Fibroblast of lung (primary cell): ENCODE measurements at regions not wholly inside any gene's neighbourhood (a gene's known extent, or its start where the extent isn't known, plus 50 kb on each side); places are given as distances from the start of the nearest gene placed in this dataset.

Experiments used
- DNase-seq, 2 donors: peaks; one replicate each; pipeline versions ENCODE4 v3.0.0 to v3.0.0-alpha.2; 2010; ENCODE audit warnings: low read depth in 2 of 2
- H2AFZ ChIP-seq: 2 replicates; pipeline ENCODE4 v1.5.1; 2012; ENCODE audit warnings: low read length, control low read depth, inconsistent platforms
- H3K27ac ChIP-seq: 2 replicates; pipeline ENCODE4 v1.5.1; 2011; ENCODE audit warnings: low read length, control low read depth; ENCODE audit not compliant: insufficient read depth
- H3K27me3 ChIP-seq: 2 replicates; pipeline ENCODE4 v1.5.1; 2011; ENCODE audit warnings: mild to moderate bottlenecking, low read length; ENCODE audit not compliant: control insufficient read depth, insufficient read depth
- H3K36me3 ChIP-seq: 2 replicates; pipeline ENCODE4 v1.5.1; 2011; ENCODE audit warnings: low read length; ENCODE audit not compliant: control insufficient read depth, insufficient read depth
- H3K4me1 ChIP-seq: 2 replicates; pipeline ENCODE4 v1.5.1; 2011; ENCODE audit warnings: low read length; ENCODE audit not compliant: control insufficient read depth, insufficient read depth; ENCODE audit errors: extremely low read depth
- H3K4me2 ChIP-seq: 2 replicates; pipeline ENCODE4 v1.5.1; 2011; ENCODE audit warnings: low read length, control low read depth; ENCODE audit not compliant: insufficient read depth; ENCODE audit errors: extremely low read depth
- H3K4me3 ChIP-seq, 4 experiments: fragments of 200-600 bp in 1 of 4; sonication (generic) in 1 of 4; replicated peaks in 1 of 4; 2 replicates each; pipeline ENCODE4 v1.5.1; 2011 to 2016; ENCODE audit warnings: low read length in 4 of 4, low read depth in 3 of 4, mild to moderate bottlenecking in 3 of 4, control low read depth in 2 of 4, inconsistent platforms in 1 of 4, mixed read lengths in 1 of 4; ENCODE audit not compliant: insufficient read depth in 1 of 4; ENCODE audit errors: control extremely low read depth in 1 of 4
- H3K79me2 ChIP-seq: 2 replicates; pipeline ENCODE4 v1.5.1; 2012; ENCODE audit warnings: mild to moderate bottlenecking, low read length, inconsistent platforms; ENCODE audit not compliant: control insufficient read depth, insufficient read depth
- H3K9ac ChIP-seq: 2 replicates; pipeline ENCODE4 v1.5.1; 2011; ENCODE audit warnings: mild to moderate bottlenecking, low read length, control low read depth; ENCODE audit not compliant: insufficient read depth
- H3K9me3 ChIP-seq: 2 replicates; pipeline ENCODE4 v1.5.1; 2012; ENCODE audit warnings: low read depth, low read length; ENCODE audit not compliant: control insufficient read depth, insufficient read depth
- H4K20me1 ChIP-seq: 2 replicates; pipeline ENCODE4 v1.5.1; 2011; ENCODE audit warnings: low read length; ENCODE audit not compliant: control insufficient read depth, insufficient read depth; ENCODE audit errors: extremely low read depth
- CTCF ChIP-seq, 2 donors: IDR thresholded peaks in 1 of 2; conservative IDR thresholded peaks in 1 of 2; 1 replicate in 1 of 2; 2 replicates in 1 of 2; pipeline ENCODE4 v1.5.1; 2011 to 2012; ENCODE audit warnings: low read length in 2 of 2, control low read depth in 1 of 2, inconsistent platforms in 1 of 2, low read depth in 1 of 2, mild to moderate bottlenecking in 1 of 2
- EZH2 ChIP-seq: IDR thresholded peaks from 2 replicates; pipeline ENCODE4 v1.5.1; 2012; ENCODE audit warnings: low read length, control low read depth, mild to moderate bottlenecking; ENCODE audit errors: missing control alignments

- no peaks in the 10 kb centered on the region for H4K20me1 ChIP-seq
- H3K27ac ChIP-seq: no peak overlapping the region
- no peak for DNase-seq
- H2AFZ ChIP-seq: no peak overlapping the region
- no peak overlapping the region for H3K4me2 ChIP-seq
- H3K4me3 ChIP-seq: no peak overlapping the region
- H3K27me3 ChIP-seq: no peaks in the 10 kb centered on the region
- peaks cover 12% of the 10 kb centered on the region for H3K4me1 ChIP-seq
- no peaks in the 10 kb centered on the region for H3K9me3 ChIP-seq
- no peaks in the 10 kb centered on the region for H3K36me3 ChIP-seq
- no peak for TF ChIP-seq EZH2
- no peak for TF ChIP-seq CTCF (conservative IDR thresholded peaks at IDR 0.05 in 1 of 2, IDR thresholded peaks at IDR 0.05 in 1 of 2; ENCODE audit: low read depth in 1 of 2, low read length in 2 of 2)
- no peak overlapping the region for H3K9ac ChIP-seq
- H3K79me2 ChIP-seq: peaks cover 82% of the 10 kb centered on the region
Observed at GRCh38 chr6:56745971-56746370, 103.3 kb upstream of the DST start.

- H3K4me1 ChIP-seq: peaks cover 9% of the 10 kb centered on the region
- H3K27me3 ChIP-seq: no peaks in the 10 kb centered on the region
- no peak for TF ChIP-seq EZH2
- no peak for TF ChIP-seq CTCF (conservative IDR thresholded peaks at IDR 0.05 in 1 of 2, IDR thresholded peaks at IDR 0.05 in 1 of 2; ENCODE audit: low read depth in 1 of 2, low read length in 2 of 2)
- no peak overlapping the region for H3K27ac ChIP-seq
- no peak for DNase-seq
- H3K9me3 ChIP-seq: no peaks in the 10 kb centered on the region
- no peaks in the 10 kb centered on the region for H3K36me3 ChIP-seq
- no peaks in the 10 kb centered on the region for H4K20me1 ChIP-seq
- H3K4me3 ChIP-seq: no peak overlapping the region
- H2AFZ ChIP-seq: no peak overlapping the region
- H3K4me2 ChIP-seq: no peak overlapping the region
- no peak overlapping the region for H3K9ac ChIP-seq
- peaks cover 80% of the 10 kb centered on the region for H3K79me2 ChIP-seq
Observed at GRCh38 chr6:56745081-56745480, 102.4 kb upstream of the DST start.

- no peak for TF ChIP-seq EZH2
- TF ChIP-seq CTCF (conservative IDR thresholded peaks at IDR 0.05 in 1 of 2, IDR thresholded peaks at IDR 0.05 in 1 of 2; ENCODE audit: low read depth in 1 of 2, low read length in 2 of 2): no peak
- H3K27ac ChIP-seq: no peak overlapping the region
- no peak overlapping the region for H3K4me2 ChIP-seq
- no peaks in the 10 kb centered on the region for H4K20me1 ChIP-seq
- peaks cover 5% of the 10 kb centered on the region for H3K4me1 ChIP-seq
- no peak for DNase-seq
- no peaks in the 10 kb centered on the region for H3K36me3 ChIP-seq
- peaks cover 80% of the 10 kb centered on the region for H3K79me2 ChIP-seq
- H3K9me3 ChIP-seq: no peaks in the 10 kb centered on the region
- H2AFZ ChIP-seq: no peak overlapping the region
- no peak overlapping the region for H3K9ac ChIP-seq
- H3K4me3 ChIP-seq: no peak overlapping the region
- no peaks in the 10 kb centered on the region for H3K27me3 ChIP-seq
Observed at GRCh38 chr6:56744528-56744927, 101.8 kb upstream of the DST start.
